Stimulated activated naive CD8-positive, alpha-beta T cell treated with anti-CD3 and anti-CD28 coated beads, Interleukin-15, Interleukin-2, amounts not matched to agents 100 ng/mL and 50 ng/mL, for 24 hours (primary cell): ENCODE measurements at regions not wholly inside any gene's neighbourhood (a gene's known extent, or its start where the extent isn't known, plus 50 kb on each side); places are given as distances from the start of the nearest gene placed in this dataset.

Experiments used
- H3K27ac Mint-ChIP-seq: one replicate; pipeline ENCODE4 v1.8.0; 2021; ENCODE audit warnings: mild to moderate bottlenecking, mixed read lengths
- H3K27me3 Mint-ChIP-seq: one replicate; pipeline ENCODE4 v1.8.0; 2021; ENCODE audit warnings: mixed read lengths
- H3K36me3 Mint-ChIP-seq: one replicate; pipeline ENCODE4 v1.8.0; 2021; ENCODE audit warnings: low read depth, mixed read lengths
- H3K4me1 Mint-ChIP-seq: one replicate; pipeline ENCODE4 v1.8.0; 2021; ENCODE audit warnings: low read depth, mixed read lengths
- H3K4me3 Mint-ChIP-seq: one replicate; pipeline ENCODE4 v1.8.0; 2021; ENCODE audit warnings: mild to moderate bottlenecking, mixed read lengths
- H3K9me3 Mint-ChIP-seq: one replicate; pipeline ENCODE4 v1.8.0; 2021; ENCODE audit warnings: mixed read lengths

DNA sequence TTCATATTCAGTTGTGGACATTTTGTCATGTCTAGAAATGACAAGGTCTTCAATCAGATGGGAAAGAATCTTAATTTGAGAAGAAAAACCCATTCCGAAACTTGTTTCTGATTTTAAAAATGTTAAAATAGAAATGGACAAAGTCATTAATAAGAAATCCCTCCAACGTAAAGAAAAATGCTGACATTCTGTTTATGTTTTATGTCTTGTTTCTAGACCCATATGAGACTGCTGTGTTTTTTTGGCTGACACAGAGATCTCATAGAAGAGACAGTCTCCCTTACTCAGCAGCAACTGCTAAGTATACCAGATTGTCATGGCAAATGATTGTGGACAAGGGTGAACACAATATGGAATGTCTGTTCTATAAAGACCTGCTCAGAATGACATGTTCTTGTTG, 538.5 kb downstream of the ZEB2 start:
- no peak overlapping the region for H3K4me3 Mint-ChIP-seq
- no peak overlapping the region for H3K27ac Mint-ChIP-seq
- H3K36me3 Mint-ChIP-seq, result peaks cover 4% of the 10 kb centered on the region
- no peaks in the 10 kb centered on the region for H3K4me1 Mint-ChIP-seq
- H3K9me3 Mint-ChIP-seq, result no peaks in the 10 kb centered on the region
- H3K27me3 Mint-ChIP-seq, result no peaks in the 10 kb centered on the region

DNA sequence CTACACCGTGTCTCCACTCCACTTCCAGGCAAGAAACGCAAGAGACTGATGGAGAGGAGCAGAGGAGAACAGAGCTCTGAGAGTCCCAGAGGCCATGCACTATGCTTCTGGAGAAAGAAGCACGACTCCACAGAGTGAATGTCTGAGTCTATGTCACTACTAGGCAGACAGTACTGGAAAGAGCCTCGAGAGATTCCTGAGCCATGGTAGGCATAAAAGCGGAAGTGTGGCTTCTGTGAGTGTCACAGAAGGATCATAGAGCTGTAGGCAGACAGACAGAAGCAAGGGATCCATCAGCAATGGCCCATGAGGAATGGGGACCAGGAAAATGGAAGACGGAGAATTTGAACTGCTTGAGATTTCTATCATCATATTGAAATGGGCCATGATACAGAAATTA, 542.6 kb downstream of the ZEB2 start:
- Mint-ChIP-seq H3K4me3 (no peak overlapping the region), H3K27me3 (no peaks in the 10 kb centered on the region), H3K9me3 (no peaks in the 10 kb centered on the region), H3K27ac (no peak overlapping the region), H3K4me1 (no peaks in the 10 kb centered on the region), H3K36me3 (no peaks in the 10 kb centered on the region)

DNA sequence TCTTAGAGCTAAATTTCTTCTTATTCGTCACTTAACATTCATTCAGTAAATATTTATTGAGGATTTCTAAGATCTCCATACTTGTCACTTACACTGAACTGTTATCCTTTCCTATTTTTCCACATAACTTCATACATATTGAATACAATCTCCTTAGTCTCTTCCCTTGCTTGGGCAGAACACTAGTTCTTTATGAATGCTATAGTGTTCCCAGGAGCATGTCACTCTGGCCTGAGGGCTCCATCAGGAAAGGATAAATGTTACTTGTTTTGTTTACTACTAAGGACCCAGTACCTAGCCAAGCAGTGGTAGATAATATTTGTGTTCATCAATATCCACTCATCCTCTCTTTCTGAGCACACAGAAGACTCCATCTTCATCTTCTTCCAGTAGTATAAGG, 544.7 kb downstream of the ZEB2 start:
- H3K36me3 Mint-ChIP-seq, result no peaks in the 10 kb centered on the region
- no peaks in the 10 kb centered on the region for H3K4me1 Mint-ChIP-seq
- no peaks in the 10 kb centered on the region for H3K9me3 Mint-ChIP-seq
- no peak overlapping the region for H3K4me3 Mint-ChIP-seq
- H3K27me3 Mint-ChIP-seq, result no peaks in the 10 kb centered on the region
- no peak overlapping the region for H3K27ac Mint-ChIP-seq

DNA sequence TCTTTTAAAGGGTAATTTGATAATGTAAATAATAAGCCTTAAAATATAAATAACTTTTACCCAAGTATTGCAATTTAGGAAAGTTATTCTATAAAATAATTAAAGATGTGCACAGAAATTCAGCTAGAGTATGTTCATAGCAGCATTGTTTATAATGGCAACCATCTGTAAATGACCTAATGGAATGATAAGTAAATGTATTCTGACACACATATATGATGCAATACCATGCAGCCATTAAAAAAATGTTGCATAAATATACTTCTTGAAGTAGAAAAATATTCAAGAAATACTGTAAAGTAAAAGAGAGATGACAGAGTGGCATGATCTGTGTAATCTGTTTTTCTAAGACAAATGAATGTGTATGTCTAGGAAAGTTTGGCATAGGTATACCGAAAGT, 545.7 kb downstream of the ZEB2 start:
- Mint-ChIP-seq H3K9me3 (no peaks in the 10 kb centered on the region), H3K27ac (no peak overlapping the region), H3K4me1 (no peaks in the 10 kb centered on the region), H3K27me3 (no peaks in the 10 kb centered on the region), H3K4me3 (no peak overlapping the region), H3K36me3 (peaks cover 4% of the 10 kb centered on the region)

DNA sequence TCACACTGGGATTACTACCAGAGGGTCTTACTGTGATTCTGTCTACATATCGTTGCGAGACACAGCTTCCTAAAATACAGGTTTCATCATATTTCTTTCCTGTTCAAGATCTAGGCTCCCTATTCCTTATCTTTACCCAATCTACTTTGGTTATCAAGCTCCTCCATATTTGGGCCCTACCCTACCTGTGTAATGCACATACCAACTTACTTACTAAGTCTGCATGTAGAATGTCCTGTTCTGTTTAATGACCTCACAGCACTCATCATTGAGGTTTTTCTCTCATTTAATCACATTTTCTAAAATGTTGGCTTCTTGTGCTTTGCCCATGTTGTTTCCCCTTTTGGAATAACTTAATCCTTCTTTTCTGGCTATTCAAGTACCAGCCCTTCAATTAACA, 551.1 kb downstream of the ZEB2 start:
- Mint-ChIP-seq H3K4me3 (no peak overlapping the region), H3K9me3 (no peaks in the 10 kb centered on the region), H3K27me3 (no peaks in the 10 kb centered on the region), H3K4me1 (no peaks in the 10 kb centered on the region), H3K36me3 (peaks cover 12% of the 10 kb centered on the region), H3K27ac (peak overlapping the region; percentile 22)

DNA sequence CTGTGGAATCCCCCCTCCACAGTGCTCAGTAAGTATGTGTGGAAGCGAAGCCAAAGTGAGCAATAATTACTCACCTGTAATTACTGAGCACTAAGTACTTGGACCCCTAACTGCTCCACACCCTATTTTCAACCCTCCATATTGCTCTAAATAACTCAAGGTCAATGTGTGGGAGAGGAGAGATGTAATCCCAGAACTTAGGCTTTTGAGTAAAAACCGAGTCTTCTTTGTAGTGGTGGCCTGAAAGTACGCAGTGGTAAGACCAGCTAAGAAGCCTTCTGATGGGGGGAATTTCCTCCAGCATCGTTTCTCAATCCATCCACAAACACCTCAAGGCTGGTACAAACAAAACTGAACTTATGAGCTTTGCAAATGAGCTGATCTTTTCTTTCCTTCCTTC, 551.6 kb downstream of the ZEB2 start:
- Mint-ChIP-seq H3K27me3 (no peaks in the 10 kb centered on the region), H3K27ac (peak overlapping the region; percentile 22), H3K4me3 (no peak overlapping the region), H3K36me3 (peaks cover 12% of the 10 kb centered on the region), H3K4me1 (no peaks in the 10 kb centered on the region), H3K9me3 (no peaks in the 10 kb centered on the region)

DNA sequence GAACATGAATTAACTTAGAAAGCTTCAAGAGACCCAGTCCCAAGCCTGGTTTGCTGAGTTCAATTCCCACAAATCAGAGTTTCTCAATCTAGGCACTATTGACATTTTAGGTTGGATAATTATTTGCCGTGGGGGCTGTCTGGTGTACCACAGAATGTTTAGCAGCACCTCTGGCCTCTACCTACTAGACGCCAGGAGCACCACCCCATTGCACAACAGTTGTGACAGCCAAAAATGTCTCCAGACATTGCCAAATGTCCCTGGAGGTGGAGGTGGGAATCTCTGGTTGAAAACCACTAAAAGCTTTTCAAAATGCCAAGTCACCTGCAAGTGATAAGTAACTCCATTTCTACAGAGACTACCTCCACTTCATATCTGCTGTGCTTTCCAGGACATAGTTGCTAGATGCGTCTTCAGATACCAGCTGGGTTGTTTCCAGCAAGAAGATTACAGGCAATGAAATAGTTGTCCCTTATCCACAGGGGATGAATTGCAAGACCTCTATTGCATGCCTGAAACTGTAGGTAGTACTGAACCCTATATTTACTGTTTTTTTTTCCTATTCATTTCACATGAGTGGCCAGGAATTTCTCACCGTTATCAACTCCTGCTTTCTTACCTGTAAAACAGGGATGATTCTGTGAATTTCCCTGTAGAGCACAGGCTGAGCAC, 554.3 kb downstream of the ZEB2 start:
- Mint-ChIP-seq H3K36me3 (peaks cover 12% of the 10 kb centered on the region), H3K4me3 (no peak overlapping the region), H3K4me1 (no peaks in the 10 kb centered on the region), H3K27ac (no peak overlapping the region), H3K27me3 (no peaks in the 10 kb centered on the region), H3K9me3 (no peaks in the 10 kb centered on the region)

DNA sequence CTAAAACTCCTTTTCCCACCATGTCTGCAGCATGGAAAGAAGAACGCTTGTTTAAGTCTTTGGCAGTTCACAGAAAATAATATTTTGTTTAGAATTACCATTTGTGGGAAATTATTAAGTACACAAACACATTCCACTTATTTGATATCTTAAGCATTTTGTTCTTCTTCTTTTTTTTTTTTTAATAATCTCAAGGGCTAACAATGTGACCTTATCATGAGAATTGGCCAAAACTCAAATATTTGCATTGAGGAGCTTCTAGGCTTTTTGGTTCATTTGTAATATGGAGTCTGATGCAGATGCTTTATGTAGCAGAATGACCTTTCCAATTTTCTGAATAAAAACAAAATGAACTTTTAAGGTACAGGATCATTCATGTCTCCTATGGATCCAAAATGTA, 555.0 kb downstream of the ZEB2 start:
- H3K27me3 Mint-ChIP-seq, result no peaks in the 10 kb centered on the region
- H3K4me1 Mint-ChIP-seq, result no peaks in the 10 kb centered on the region
- H3K9me3 Mint-ChIP-seq, result peaks cover 6% of the 10 kb centered on the region
- H3K27ac Mint-ChIP-seq, result no peak overlapping the region
- H3K36me3 Mint-ChIP-seq, result peaks cover 17% of the 10 kb centered on the region
- no peak overlapping the region for H3K4me3 Mint-ChIP-seq

DNA sequence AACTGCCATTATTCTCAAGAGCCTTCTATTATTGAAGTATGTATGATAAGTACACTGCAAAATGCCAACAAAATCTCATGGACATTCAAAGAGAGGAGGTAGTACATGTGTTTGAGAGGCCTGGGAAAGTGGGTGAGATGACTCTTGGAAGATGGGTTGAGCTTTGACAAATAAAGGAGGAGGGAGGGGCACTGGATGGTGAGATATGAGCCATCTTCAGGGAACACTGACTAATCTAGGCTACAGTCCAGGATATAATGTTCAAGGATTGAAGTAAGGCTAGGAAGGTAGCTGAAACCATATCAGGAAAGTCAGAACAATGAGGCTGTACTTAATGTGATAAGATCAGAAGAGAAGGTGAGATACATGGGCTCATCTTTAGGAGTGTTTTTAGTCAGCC, 559.7 kb downstream of the ZEB2 start:
- Mint-ChIP-seq H3K4me3 (no peak overlapping the region), H3K4me1 (no peaks in the 10 kb centered on the region), H3K36me3 (peaks cover 10% of the 10 kb centered on the region), H3K27ac (no peak overlapping the region), H3K27me3 (no peaks in the 10 kb centered on the region), H3K9me3 (peaks cover 6% of the 10 kb centered on the region)

DNA sequence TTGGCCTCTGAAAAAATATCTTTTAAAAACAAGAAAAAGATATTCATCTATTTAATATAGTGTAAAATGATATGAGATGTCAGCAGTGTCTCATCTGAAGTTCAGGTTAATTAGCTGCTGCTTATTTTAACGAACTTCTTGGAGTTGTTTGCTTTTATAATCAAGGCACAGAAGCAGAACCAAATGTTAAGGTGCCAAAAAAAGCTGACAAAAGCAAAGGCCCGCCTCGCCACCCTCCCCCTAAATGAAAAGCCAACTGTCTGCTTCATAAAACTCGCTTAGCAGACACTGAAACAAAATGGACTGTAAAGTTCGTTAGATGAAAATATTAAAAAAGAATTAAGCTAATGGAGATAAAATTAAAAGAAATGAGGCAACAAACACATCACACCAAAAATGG, 562.6 kb downstream of the ZEB2 start:
- peaks cover 6% of the 10 kb centered on the region for H3K9me3 Mint-ChIP-seq
- no peaks in the 10 kb centered on the region for H3K4me1 Mint-ChIP-seq
- H3K36me3 Mint-ChIP-seq, result peaks cover 8% of the 10 kb centered on the region
- no peak overlapping the region for H3K4me3 Mint-ChIP-seq
- no peaks in the 10 kb centered on the region for H3K27me3 Mint-ChIP-seq
- H3K27ac Mint-ChIP-seq, result no peak overlapping the region

DNA sequence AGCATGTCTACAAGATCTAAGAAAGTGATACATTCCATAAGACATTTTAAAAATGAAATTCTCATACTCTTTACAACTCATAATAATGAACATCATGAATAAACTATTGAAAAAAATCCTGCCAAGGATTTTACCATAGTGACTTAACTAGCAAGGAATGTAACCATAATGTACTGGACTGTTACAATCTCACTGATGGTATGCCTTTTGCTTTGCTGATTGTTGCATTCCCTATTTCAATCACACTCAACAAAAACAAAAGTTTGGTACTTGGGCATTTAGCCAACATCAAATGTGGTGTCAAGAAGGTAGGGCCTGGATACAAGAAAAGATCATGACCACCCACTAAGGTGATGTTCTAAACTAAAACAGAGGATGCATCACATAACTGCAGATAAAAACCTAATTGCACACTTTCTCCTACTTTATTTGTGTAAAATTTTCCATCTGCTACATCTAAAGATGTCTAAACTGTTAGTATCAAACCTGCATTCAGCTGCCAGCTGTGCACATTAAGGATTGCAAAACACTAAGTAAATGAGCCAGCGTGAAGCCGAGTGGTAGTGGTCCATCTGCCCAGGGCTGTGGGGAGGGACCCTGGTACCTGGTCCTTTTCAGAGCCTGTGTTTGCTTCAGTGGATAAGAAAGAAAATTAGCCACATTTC, 564.4 kb downstream of the ZEB2 start:
- peaks cover 11% of the 10 kb centered on the region for H3K36me3 Mint-ChIP-seq
- H3K4me1 Mint-ChIP-seq, result no peaks in the 10 kb centered on the region
- H3K27me3 Mint-ChIP-seq, result no peaks in the 10 kb centered on the region
- no peak overlapping the region for H3K4me3 Mint-ChIP-seq
- H3K27ac Mint-ChIP-seq, result no peak overlapping the region
- peaks cover 6% of the 10 kb centered on the region for H3K9me3 Mint-ChIP-seq

DNA sequence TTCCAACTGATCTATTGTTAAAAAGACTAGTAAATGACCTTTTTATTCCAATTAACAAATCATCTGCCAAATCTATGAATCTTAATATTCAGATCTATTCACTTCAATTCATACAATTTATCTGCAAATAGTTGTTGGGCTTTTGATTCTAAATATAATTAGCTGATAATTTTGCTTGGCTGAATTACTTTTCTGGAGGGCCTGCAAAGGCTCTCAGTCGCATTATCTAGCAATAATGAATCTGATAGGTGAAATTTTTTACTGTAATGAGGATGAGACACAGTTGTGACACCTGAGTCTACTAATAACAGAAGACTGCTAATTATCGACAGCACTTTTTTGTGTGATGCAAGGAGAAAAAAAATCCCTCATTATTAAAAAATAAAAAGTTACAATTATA, 565.1 kb downstream of the ZEB2 start:
- Mint-ChIP-seq H3K4me1 (no peaks in the 10 kb centered on the region), H3K4me3 (no peak overlapping the region), H3K36me3 (peaks cover 4% of the 10 kb centered on the region), H3K27me3 (no peaks in the 10 kb centered on the region), H3K27ac (no peak overlapping the region), H3K9me3 (no peaks in the 10 kb centered on the region)

DNA sequence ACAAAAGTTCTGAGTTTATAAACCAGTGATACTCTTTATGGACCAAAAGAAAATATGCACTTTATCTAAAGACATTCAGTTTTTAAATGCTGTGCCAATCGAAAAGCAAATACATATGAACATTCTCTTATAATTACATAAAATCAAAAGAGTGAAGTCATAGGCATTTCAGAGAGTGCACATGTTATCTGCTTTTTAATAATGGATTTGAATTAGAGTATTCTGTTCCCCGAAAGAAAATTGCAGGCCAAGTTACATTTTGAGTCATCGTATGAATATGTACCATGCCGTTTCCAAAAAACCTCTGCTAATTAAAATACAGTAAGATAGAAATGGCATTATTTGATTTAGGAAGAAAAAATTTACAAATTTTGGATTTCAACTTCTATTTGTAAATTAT, 565.7 kb downstream of the ZEB2 start:
- peaks cover 4% of the 10 kb centered on the region for H3K36me3 Mint-ChIP-seq
- H3K4me1 Mint-ChIP-seq, result no peaks in the 10 kb centered on the region
- no peaks in the 10 kb centered on the region for H3K27me3 Mint-ChIP-seq
- no peaks in the 10 kb centered on the region for H3K9me3 Mint-ChIP-seq
- no peak overlapping the region for H3K4me3 Mint-ChIP-seq
- no peak overlapping the region for H3K27ac Mint-ChIP-seq

DNA sequence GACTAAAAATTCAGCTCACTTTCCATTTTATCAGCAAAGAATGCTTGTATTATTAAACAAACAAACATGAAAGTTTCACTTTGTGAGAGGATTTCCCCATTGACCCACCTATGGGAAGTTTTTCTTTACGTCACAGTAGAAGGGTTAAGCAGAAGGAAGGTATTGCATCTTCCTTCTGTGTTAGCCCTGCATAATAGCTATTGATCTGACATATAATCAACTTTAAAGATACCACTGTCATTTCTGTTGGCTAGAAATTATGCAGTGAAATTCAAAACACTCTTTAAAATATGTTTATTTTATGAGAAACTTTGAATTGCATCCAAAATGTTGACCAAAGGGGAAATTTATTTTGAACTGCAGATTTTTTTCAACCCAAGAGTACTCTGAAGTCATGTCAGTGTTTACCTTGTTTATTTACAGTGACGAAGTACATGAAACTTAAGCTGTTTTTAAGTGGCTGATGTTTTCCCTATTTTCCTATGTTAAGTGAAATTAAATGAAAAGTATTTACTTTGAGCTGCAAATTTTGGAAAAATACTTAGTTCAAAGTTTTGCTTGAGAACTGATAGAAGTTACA, 566.4 kb downstream of the ZEB2 start:
- Mint-ChIP-seq H3K27me3 (no peaks in the 10 kb centered on the region), H3K4me3 (no peak overlapping the region), H3K4me1 (no peaks in the 10 kb centered on the region), H3K36me3 (peaks cover 4% of the 10 kb centered on the region), H3K27ac (no peak overlapping the region), H3K9me3 (no peaks in the 10 kb centered on the region)

DNA sequence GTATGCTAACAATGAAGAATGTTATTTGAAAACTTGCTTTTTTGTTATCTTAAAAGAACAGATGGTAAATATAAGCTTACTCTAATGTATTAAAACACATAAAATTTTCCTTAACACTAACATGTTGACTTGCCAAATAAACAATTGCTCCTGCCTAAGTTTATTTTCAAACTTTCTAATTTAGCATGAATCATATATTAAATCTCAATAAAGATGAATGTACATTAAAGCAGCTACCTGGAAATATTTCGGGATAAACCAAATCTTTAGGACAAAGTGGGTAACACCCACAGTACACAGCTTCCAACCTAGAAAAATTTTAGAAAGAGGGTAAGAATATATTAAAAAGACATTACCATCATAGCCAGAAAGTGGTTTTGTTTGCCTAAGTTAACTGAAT, 567.4 kb downstream of the ZEB2 start:
- Mint-ChIP-seq H3K36me3 (peaks cover 5% of the 10 kb centered on the region), H3K27me3 (no peaks in the 10 kb centered on the region), H3K4me1 (peaks cover 3% of the 10 kb centered on the region), H3K27ac (no peak overlapping the region), H3K4me3 (no peak overlapping the region), H3K9me3 (no peaks in the 10 kb centered on the region)

DNA sequence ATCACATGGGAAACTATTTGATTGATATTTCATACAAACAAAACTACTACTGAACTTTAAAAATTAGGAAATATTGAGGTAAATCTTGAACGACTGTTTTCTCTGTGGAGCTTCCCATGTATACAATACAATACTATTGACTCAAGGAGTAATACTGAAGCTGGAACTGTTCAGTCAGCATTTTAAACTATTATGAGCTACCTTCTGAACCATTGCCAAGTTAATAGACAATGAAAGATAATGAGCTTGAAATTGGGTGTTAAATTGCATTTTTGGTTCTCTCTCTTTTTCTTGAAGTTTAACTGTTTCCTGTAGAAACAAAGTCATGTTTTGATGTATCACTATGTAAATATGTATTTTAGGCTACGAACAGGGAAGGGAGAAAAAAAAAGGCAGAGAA, 569.2 kb downstream of the ZEB2 start:
- Mint-ChIP-seq H3K36me3 (peaks cover 24% of the 10 kb centered on the region), H3K9me3 (no peaks in the 10 kb centered on the region)

More for the DNA sequence above, 569.2 kb downstream of the ZEB2 start:
- no peaks in the 10 kb centered on the region for H3K27me3 Mint-ChIP-seq
- peaks cover 4% of the 10 kb centered on the region for H3K4me1 Mint-ChIP-seq
- H3K27ac Mint-ChIP-seq, result no peak overlapping the region
- no peak overlapping the region for H3K4me3 Mint-ChIP-seq
